ENCODE measurements at regions not wholly inside any gene's neighbourhood (a gene's known extent, or its start where the extent isn't known, plus 50 kb on each side); places are given as distances from the start of the nearest gene placed in this dataset.

- TF ChIP-seq, protein P1, sequence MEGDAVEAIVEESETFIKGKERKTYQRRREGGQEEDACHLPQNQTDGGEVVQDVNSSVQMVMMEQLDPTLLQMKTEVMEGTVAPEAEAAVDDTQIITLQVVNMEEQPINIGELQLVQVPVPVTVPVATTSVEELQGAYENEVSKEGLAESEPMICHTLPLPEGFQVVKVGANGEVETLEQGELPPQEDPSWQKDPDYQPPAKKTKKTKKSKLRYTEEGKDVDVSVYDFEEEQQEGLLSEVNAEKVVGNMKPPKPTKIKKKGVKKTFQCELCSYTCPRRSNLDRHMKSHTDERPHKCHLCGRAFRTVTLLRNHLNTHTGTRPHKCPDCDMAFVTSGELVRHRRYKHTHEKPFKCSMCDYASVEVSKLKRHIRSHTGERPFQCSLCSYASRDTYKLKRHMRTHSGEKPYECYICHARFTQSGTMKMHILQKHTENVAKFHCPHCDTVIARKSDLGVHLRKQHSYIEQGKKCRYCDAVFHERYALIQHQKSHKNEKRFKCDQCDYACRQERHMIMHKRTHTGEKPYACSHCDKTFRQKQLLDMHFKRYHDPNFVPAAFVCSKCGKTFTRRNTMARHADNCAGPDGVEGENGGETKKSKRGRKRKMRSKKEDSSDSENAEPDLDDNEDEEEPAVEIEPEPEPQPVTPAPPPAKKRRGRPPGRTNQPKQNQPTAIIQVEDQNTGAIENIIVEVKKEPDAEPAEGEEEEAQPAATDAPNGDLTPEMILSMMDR (conservative IDR thresholded peaks at IDR 0.05; ENCODE audit: control insufficient read depth, insufficient read depth, low read depth, low read length) = no peak
- no peak overlapping the region for H3K4me3 ChIP-seq (ENCODE audit: control insufficient read depth, low read depth, low read length)
- no peak for DNase-seq (ENCODE audit: low read depth)
Measured at GRCh38 chrX:20529711-20530110, 263.0 kb upstream of the RPS6KA3 start.

DNA sequence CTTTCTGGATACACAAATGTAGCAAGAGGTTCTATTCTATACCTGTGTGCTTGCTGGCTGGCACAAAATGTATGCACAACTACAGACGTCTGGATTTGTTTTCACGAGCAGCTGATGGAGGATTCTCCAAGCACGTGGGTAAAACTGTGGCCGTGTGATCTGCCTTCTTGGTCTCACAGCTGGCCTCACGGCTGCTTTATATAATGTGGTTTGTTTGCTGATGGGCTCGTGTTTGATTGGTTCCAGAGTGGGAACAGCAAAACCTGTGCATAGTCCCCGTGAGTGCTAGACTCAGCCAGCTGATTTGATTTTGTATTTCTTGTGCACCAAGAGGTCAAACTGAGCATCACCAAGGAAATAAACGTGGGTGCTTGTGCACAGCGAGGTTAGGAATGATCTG lies 262.6 kb upstream of the RPS6KA3 start:
- no peak for DNase-seq (ENCODE audit: low read depth)
- TF ChIP-seq, protein P1 (conservative IDR thresholded peaks at IDR 0.05; ENCODE audit: control insufficient read depth, insufficient read depth, low read depth, low read length) = no peak
- H3K4me3 ChIP-seq (ENCODE audit: control insufficient read depth, low read depth, low read length) = no peak overlapping the region

- H3K4me3 ChIP-seq (ENCODE audit: control insufficient read depth, low read depth, low read length) = no peak overlapping the region
- DNase-seq (ENCODE audit: low read depth) = peak; percentile 41
- TF ChIP-seq, protein P1 (conservative IDR thresholded peaks at IDR 0.05; ENCODE audit: control insufficient read depth, insufficient read depth, low read depth, low read length) = peak; percentile 52
Measured at GRCh38 chrX:20527558-20528011, 260.9 kb upstream of the RPS6KA3 start.

DNA sequence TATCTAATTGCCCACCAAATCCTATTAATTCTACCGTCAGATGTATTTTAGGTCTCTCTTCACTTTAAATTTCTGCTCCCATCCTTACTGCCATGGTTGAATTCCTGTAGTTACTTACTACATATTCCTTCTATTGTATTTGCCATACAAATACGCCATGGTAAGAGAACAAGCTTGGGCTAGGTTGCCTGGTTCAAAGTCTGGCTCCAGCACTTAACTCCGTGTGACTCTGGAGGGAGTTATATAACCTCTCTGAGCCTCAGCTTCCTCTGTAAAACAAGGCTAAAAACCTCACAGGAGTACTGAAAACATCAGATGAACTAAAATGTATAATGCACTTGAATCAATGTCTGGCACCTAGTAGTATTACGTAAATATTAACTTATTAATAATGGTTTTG lies 260.3 kb upstream of the RPS6KA3 start:
- DNase-seq (ENCODE audit: low read depth) = no peak
- no peak overlapping the region for H3K4me3 ChIP-seq (ENCODE audit: control insufficient read depth, low read depth, low read length)
- TF ChIP-seq, protein P1 (conservative IDR thresholded peaks at IDR 0.05; ENCODE audit: control insufficient read depth, insufficient read depth, low read depth, low read length) = no peak

- no peak for DNase-seq (ENCODE audit: low read depth)
Measured at GRCh38 chrX:20523626-20524312, 257.1 kb upstream of the RPS6KA3 start.

DNA sequence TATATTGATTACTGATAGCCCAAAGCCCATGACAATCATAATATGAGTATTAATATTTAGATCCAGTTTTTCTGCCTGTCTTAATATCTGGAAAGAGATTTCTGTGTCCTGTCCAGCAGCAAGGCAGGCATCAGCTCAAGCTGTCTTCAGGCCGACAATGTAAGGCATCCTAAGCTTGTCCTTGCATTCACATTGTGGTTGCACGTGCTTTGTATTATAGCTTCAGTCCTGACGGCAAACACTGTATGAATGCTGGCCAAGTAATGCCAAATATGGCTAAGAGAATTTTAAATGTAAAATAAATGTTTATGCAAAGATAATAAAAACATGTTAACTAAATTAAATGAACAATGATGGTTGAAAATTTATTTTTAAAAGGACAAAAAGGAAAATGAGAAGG lies 255.7 kb upstream of the RPS6KA3 start:
- H3K4me3 ChIP-seq (ENCODE audit: control insufficient read depth, low read depth, low read length) = no peak overlapping the region
- no peak for DNase-seq (ENCODE audit: low read depth)
- TF ChIP-seq, protein P1 (conservative IDR thresholded peaks at IDR 0.05; ENCODE audit: control insufficient read depth, insufficient read depth, low read depth, low read length) = no peak

More at GRCh38 chrX:20523626-20524312, 257.1 kb upstream of the RPS6KA3 start:
- H3K4me3 ChIP-seq (ENCODE audit: control insufficient read depth, low read depth, low read length) = no peak overlapping the region
- TF ChIP-seq, protein P1 (conservative IDR thresholded peaks at IDR 0.05; ENCODE audit: control insufficient read depth, insufficient read depth, low read depth, low read length) = no peak

Measured in fibroblast of mammary gland (primary cell).